PC-3 (cell line): ENCODE measurements at regions not wholly inside any gene's neighbourhood (a gene's known extent, or its start where the extent isn't known, plus 50 kb on each side); places are given as distances from the start of the nearest gene placed in this dataset.
"Not testable (repeated sequence)": the region's sequence is repeated elsewhere in the genome, so short reads cannot be mapped to it uniquely, and the experiment has no call there.

Experiments
- ATAC-seq: fragments of 200-7000 bp; cut with Tn5 transposase; 2 replicates; pipeline ENCODE4 v1.9.1; 2020; ENCODE audit warnings: mild to moderate bottlenecking, moderate library complexity
- BruUV-seq: library from RNA; stranded (reverse); fragments of 400-500 nt; replicated peaks from 2 replicates; lab custom pipeline; 2021; lab: Mats Ljungman, UMichigan
- CTCF ChIA-PET: fragments of 300-600 bp; sonication (Branson Sonifier 250); formaldehyde crosslinking; loops from one replicate; lab custom pipeline; 2022; ENCODE audit warnings: antibody characterized with exemption; lab: Charles Lee
- POLR2A ChIA-PET: fragments of 300-600 bp; sonication (Branson Sonifier 250); formaldehyde crosslinking; loops from one replicate; lab custom pipeline; 2022; ENCODE audit warnings: antibody characterized with exemption; ENCODE audit not compliant: unreplicated experiment; lab: Charles Lee
- DNase-seq: peaks from one replicate; pipeline ENCODE4 v3.0.0-alpha.2; 2015
- H2AFZ ChIP-seq: fragments of 300-600 bp; sonication (generic); 2 replicates; pipeline ENCODE4 v1.6.0; 2016; ENCODE audit warnings: antibody characterized with exemption, low read length
- H3F3A ChIP-seq: fragments of 300-600 bp; sonication (generic); one replicate; pipeline ENCODE4 v1.6.0; 2017; ENCODE audit warnings: antibody characterized with exemption, low read length, control low read depth, mild to moderate bottlenecking; ENCODE audit not compliant: unreplicated experiment
- H3K27ac ChIP-seq: fragments of 300-600 bp; sonication (generic); 2 replicates; pipeline ENCODE4 v1.5.1; 2016; ENCODE audit warnings: mild to moderate bottlenecking, low read length
- H3K27me3 ChIP-seq: fragments of 300-600 bp; sonication (generic); 2 replicates; pipeline ENCODE4 v1.6.1; 2016; ENCODE audit warnings: low read length, mixed read lengths
- H3K36me3 ChIP-seq: fragments of 300-600 bp; sonication (generic); 2 replicates; pipeline ENCODE4 v1.6.1; 2016; ENCODE audit warnings: low read depth, mixed run types, low read length, mixed read lengths
- H3K4me1 ChIP-seq: fragments of 300-600 bp; sonication (generic); 2 replicates; pipeline ENCODE4 v1.5.1; 2016; ENCODE audit warnings: low read length; ENCODE audit not compliant: insufficient read depth
- H3K4me2 ChIP-seq: fragments of 300-600 bp; sonication (generic); 2 replicates; pipeline ENCODE4 v1.6.0; 2016; ENCODE audit warnings: low read length
- H3K4me3 ChIP-seq: fragments of 300-600 bp; sonication (generic); 2 replicates; pipeline ENCODE4 v1.5.1; 2016; ENCODE audit warnings: mild to moderate bottlenecking, low read length, mixed read lengths
- H3K79me2 ChIP-seq: fragments of 300-600 bp; sonication (generic); 2 replicates; pipeline ENCODE4 v1.6.1; 2017; ENCODE audit warnings: low read length, mixed read lengths
- H3K9ac ChIP-seq: fragments of 300-600 bp; sonication (generic); 2 replicates; pipeline ENCODE4 v1.6.0; 2016; ENCODE audit warnings: mild to moderate bottlenecking, low read length
- H3K9me2 ChIP-seq: fragments of 300-600 bp; sonication (generic); replicated peaks from 2 replicates; pipeline ENCODE4 v1.6.1; 2016; ENCODE audit warnings: mixed run types, low read length, mixed read lengths
- H3K9me3 ChIP-seq: fragments of 300-600 bp; sonication (generic); 2 replicates; pipeline ENCODE4 v1.6.1; 2016; ENCODE audit warnings: low read length, mixed read lengths
- H4K20me1 ChIP-seq: fragments of 300-600 bp; sonication (generic); 2 replicates; pipeline ENCODE4 v1.6.1; 2016; ENCODE audit warnings: low read length, mixed read lengths
- CTCF ChIP-seq: fragments of 300-600 bp; sonication (generic); conservative IDR thresholded peaks from 2 replicates; pipeline ENCODE4 v1.5.1; 2017; ENCODE audit warnings: antibody characterized with exemption, low read depth, mild to moderate bottlenecking, low read length
- EZH2 ChIP-seq: fragments of 300-600 bp; sonication (generic); IDR thresholded peaks from one replicate; pipeline ENCODE4 v1.6.1; 2017; ENCODE audit warnings: antibody characterized with exemption, mild to moderate bottlenecking, low read length; ENCODE audit not compliant: unreplicated experiment
- EZH2phosphoT487 ChIP-seq: fragments of 300-600 bp; sonication (generic); IDR thresholded peaks from 2 replicates; pipeline ENCODE4 v1.6.1; 2018; ENCODE audit warnings: mild to moderate bottlenecking, antibody characterized with exemption, low read length, borderline replicate concordance
- intact Hi-C: fragments of 100-400 bp; cut with micrococcal nuclease; formaldehyde crosslinking; loops from 2 replicates; pipeline ENCODE4 v1.9.0; 2023

- Histone ChIP-seq H4K20me1 (no peaks in the 10 kb centered on the region), H3K4me1 (no peaks in the 10 kb centered on the region), H3F3A (no peaks in the 10 kb centered on the region), H2AFZ (no peak overlapping the region), H3K36me3 (no peaks in the 10 kb centered on the region), H3K9me3 (no peaks in the 10 kb centered on the region), H3K4me2 (no peak overlapping the region), H3K79me2 (no peaks in the 10 kb centered on the region), H3K9me2 (no peaks in the 10 kb centered on the region), H3K27me3 (peaks cover 4% of the 10 kb centered on the region; the same call in 1 of the 2 replicates), H3K9ac (no peak overlapping the region), H3K27ac (no peak overlapping the region), H3K4me3 (no peak overlapping the region)
- no TSS peak for BruUV-seq
- DNase-seq (no peak), ATAC-seq (no peak)
- ChIA-PET CTCF (no interaction called here), POLR2A (no interaction called here)
- intact Hi-C loops, result no loop called here
- TF ChIP-seq EZH2 (no peak), CTCF (no peak), EZH2phosphoT487 (no peak)
Measured at GRCh38 chr3:127083778-127084397, 101.0 kb downstream of the PLXNA1 start.

GRCh38 chr3:127084401-127084990, 101.6 kb downstream of the PLXNA1 start:
- Histone ChIP-seq H3K9me3 (no peaks in the 10 kb centered on the region), H3K27me3 (peaks cover 4% of the 10 kb centered on the region; the same call in 1 of the 2 replicates), H3F3A (no peaks in the 10 kb centered on the region), H3K27ac (no peak overlapping the region), H3K4me3 (no peak overlapping the region), H3K4me2 (no peak overlapping the region), H4K20me1 (no peaks in the 10 kb centered on the region), H2AFZ (no peak overlapping the region), H3K79me2 (no peaks in the 10 kb centered on the region), H3K9me2 (no peaks in the 10 kb centered on the region), H3K36me3 (no peaks in the 10 kb centered on the region), H3K4me1 (no peaks in the 10 kb centered on the region), H3K9ac (no peak overlapping the region)
- no peak for ATAC-seq
- no TSS peak for BruUV-seq
- POLR2A ChIA-PET, result no interaction called here
- intact Hi-C loops, result no loop called here
- DNase-seq, result no peak
- TF ChIP-seq EZH2 (no peak), EZH2phosphoT487 (no peak), CTCF (no peak)
- CTCF ChIA-PET, result no interaction called here

GRCh38 chr3:127085576-127085975, 102.7 kb downstream of the PLXNA1 start:
- ATAC-seq, result no peak
- Histone ChIP-seq H3K9ac (no peak overlapping the region), H3K9me3 (no peaks in the 10 kb centered on the region), H3K79me2 (no peaks in the 10 kb centered on the region), H3K27ac (no peak overlapping the region), H3K4me1 (no peaks in the 10 kb centered on the region), H3F3A (no peaks in the 10 kb centered on the region), H3K27me3 (peaks cover 4% of the 10 kb centered on the region; the same call in 1 of the 2 replicates), H2AFZ (no peak overlapping the region), H4K20me1 (no peaks in the 10 kb centered on the region), H3K9me2 (no peaks in the 10 kb centered on the region), H3K4me3 (no peak overlapping the region), H3K36me3 (no peaks in the 10 kb centered on the region), H3K4me2 (no peak overlapping the region)
- intact Hi-C loops, result no loop called here
- BruUV-seq, result no TSS peak
- TF ChIP-seq EZH2 (no peak), EZH2phosphoT487 (no peak), CTCF (no peak)
- no peak for DNase-seq
- ChIA-PET CTCF (no interaction called here), POLR2A (no interaction called here)

GRCh38 chr3:127086591-127086990, 103.7 kb downstream of the PLXNA1 start:
- H3K27me3 ChIP-seq, H3F3A ChIP-seq, ATAC-seq, intact Hi-C loops, H3K4me1 ChIP-seq, H3K36me3 ChIP-seq, H3K4me2 ChIP-seq, H3K4me3 ChIP-seq, H2AFZ ChIP-seq, H3K27ac ChIP-seq, H3K9ac ChIP-seq, BruUV-seq, H3K9me3 ChIP-seq, DNase-seq, H4K20me1 ChIP-seq, H3K9me2 ChIP-seq, CTCF ChIA-PET, POLR2A ChIA-PET, H3K79me2 ChIP-seq: not testable (repeated sequence)
